GM12875 (cell line): ENCODE measurements at regions not wholly inside any gene's neighbourhood (a gene's known extent, or its start where the extent isn't known, plus 50 kb on each side); places are given as distances from the start of the nearest gene placed in this dataset.

Experiments used
- H3K4me3 ChIP-seq: one replicate; pipeline ENCODE4 v1.5.1; 2011; ENCODE audit warnings: low read depth, low read length, control low read depth
- CTCF ChIP-seq: IDR thresholded peaks from 2 replicates; pipeline ENCODE4 v1.5.1; 2011; ENCODE audit warnings: low read depth, mild to moderate bottlenecking, control low read depth, inconsistent platforms, low read length, moderate library complexity, borderline replicate concordance; ENCODE audit not compliant: insufficient read depth

GRCh38 chr6:119466226-119466625 is 116.7 kb upstream of the MAN1A1 start:
- TF ChIP-seq CTCF: no peak
- H3K4me3 ChIP-seq: no peak overlapping the region

- H3K4me3 ChIP-seq: no peak overlapping the region
- no peak for TF ChIP-seq CTCF
Observed at GRCh38 chr6:119463081-119463626, 113.6 kb upstream of the MAN1A1 start.

- H3K4me3 ChIP-seq: no peak overlapping the region
- TF ChIP-seq CTCF: no peak
Observed at GRCh38 chr6:119461187-119461586, 111.6 kb upstream of the MAN1A1 start.

GRCh38 chr6:119459207-119459974 is 109.8 kb upstream of the MAN1A1 start:
- H3K4me3 ChIP-seq: no peak overlapping the region
- TF ChIP-seq CTCF: no peak

GRCh38 chr6:119454714-119455113 is 105.2 kb upstream of the MAN1A1 start:
- no peak overlapping the region for H3K4me3 ChIP-seq
- TF ChIP-seq CTCF: no peak

- no peak overlapping the region for H3K4me3 ChIP-seq
- TF ChIP-seq CTCF: no peak
Observed at GRCh38 chr6:119453242-119454200, 104.0 kb upstream of the MAN1A1 start.
